HG03378 (cell line): ENCODE measurements at regions not wholly inside any gene's neighbourhood (a gene's known extent, or its start where the extent isn't known, plus 50 kb on each side); places are given as distances from the start of the nearest gene placed in this dataset.

Source experiments
- ATAC-seq: cut with Tn5 transposase; IDR thresholded peaks from one replicate; pipeline ENCODE4 v1.9.1; 2021; ENCODE audit warnings: mild to moderate bottlenecking, moderate library complexity; ENCODE audit not compliant: unreplicated experiment

DNA sequence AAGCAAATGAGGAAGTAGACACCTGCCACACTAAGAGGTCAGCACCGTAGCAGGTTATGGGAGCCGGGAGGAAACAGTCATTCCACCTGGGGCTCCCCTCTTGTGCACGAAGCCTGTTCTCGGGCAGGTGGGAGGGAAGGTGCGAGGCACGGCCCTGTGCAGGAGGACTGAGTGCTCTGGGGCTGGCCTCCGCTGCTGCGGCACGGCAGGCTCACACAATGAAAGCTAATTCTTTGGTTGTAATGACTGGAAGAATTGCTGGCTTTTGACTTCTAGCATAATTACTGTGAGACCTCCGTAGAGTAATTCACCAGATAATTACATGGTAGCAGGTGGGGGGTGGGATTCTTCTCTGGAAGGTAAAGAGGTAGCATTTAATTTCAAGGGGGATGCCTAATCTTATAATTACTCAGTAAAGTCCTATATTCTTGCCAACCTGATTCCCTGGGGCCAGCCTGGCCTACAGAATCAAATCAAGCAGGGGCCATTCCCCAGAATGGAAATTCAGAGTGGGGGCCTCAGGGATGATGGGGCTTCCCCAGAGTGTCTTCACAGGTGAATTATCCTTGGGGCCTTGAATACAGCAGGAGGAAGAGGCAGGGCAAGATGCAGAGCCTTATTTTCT lies 129.1 kb downstream of the TPRA1 start:
- ATAC-seq, result no peak

DNA sequence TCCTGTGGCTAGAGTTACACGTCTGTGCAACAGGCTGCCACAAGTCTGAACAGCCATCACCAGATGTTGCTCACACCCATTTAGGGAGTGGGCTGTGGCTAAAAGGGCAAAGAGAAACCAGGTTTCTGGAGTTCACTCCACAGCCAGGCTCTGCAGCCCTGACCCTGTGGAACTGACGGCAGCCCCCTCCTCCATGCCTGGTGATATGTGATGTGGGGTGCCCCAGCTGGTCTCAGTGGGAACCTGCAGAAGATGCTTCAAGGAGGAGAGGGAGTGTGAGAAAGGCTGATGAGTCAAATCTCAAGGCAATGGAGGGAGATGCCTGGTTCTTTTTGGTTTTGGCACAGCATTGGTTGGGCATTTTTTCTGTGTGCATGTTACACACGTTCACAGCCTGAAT lies 130.6 kb downstream of the TPRA1 start:
- ATAC-seq, result no peak

DNA sequence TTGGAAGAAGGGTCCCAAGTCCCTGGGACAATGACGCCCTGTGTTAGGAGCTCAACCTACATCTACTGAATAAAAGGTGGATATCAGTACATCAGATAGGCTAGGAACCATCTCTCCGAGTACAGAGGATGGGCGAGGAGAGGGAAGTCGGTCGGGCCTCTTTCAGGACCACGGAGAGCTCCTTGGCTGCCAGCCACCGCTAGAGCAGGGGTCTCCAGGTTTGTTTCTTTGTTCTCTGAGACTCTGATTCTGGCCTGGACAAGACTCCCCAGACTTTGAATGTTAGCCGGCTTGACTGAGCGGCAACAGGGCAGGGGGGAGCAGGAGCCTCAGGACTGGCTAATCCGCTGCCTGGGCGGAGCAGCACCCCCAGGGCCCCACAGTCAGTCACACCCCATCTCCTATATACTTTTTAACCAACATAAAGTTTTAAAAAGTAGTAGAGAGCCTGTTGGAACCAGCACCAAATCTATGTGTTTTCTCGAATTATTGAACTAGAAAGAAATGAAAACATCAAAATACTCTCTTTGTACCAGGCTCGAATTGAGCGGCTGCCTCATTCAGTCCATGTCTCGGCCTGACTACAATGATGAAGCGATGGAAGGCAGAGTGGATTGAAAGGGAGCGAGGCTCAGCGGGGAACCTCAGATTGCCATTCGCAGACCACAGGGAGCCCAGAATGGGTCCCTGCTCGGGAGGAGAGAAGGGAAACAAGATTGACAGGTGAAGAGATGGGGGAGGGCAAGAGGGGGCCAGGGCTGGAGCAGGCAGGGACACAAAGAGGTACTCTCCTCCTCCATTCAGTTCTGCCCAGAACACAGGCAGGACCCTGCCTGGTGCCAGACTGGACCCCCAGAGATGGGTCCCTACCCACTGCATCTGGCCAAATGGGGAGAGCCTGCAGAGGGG lies 131.6 kb downstream of the TPRA1 start:
- ATAC-seq, result no peak

DNA sequence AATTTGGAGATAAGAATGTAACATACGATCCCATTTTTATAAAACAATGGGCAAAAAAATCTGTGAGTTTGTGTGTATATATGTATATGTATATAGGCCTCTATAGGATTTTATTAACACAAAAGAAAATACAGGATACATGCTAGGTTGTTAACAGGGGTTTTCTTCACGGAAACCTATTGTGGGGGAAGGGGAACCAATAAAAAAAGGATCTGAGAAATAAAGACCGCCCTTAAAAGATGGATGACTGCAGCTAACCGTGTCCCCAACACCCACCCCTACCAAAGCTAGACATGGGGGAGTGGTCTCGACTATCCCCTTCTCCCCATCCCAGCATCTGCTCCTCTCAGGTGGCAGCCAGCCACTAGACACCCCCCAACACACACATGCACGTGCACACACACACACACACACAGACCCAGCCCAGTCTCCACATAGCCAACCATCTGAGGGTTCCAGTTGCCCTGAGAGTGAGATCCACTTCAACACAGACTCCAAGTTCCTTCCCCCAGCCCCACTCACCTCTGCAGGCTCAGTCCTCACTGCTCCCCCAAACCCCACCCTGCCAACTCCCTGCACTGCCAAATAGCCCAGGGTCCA lies 132.9 kb downstream of the TPRA1 start:
- ATAC-seq, result no peak

DNA sequence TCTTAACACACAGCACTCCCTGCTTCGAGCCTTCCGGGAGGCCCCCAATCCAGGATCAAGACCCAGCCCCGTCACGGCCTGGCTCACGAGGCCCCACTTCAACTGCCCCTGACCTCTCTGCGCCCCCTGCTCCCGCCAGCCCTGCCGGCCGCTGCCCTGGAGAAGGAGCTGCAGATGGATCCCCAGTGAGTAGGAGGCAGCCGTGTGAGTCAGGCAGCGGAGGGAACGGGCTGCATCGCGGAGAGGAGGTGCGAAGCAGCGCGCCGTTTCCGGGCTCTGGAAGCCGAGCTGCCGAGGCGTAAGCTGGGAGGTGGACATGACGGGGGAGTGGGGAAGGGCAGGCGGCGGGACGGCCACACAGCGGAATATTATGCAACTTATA lies 133.4 kb downstream of the TPRA1 start:
- ATAC-seq, result no peak

DNA sequence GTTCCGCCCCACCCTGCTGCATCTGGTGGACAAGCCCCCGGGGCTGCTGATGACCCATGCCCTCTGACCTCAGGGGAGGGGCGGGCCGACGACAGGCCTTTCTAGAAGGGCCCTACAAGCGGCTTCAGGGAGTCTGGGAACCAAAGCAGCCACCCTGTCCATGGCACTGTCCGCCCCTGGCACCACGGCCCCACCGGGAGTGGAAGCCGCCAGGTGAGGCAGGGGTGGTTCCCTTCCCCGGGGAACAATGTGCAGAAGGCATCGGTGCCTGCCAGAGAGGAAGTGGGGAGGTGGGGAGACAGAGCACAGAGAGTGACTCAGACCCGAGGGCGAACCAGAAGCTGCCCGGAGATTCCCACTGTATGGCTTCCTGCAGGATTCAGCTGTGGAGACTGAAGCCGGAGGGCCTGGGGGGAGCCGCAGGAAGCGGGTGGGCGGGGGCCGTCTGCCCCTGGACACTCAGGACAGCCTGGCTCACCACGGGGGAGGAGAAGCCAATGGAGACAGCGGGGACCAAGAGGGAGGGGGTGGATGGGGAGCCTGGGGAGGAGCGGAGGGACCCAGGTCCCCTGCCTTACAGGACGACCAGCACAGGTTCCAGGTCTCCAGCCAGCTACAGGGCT lies 134.0 kb downstream of the TPRA1 start:
- ATAC-seq, result no peak

DNA sequence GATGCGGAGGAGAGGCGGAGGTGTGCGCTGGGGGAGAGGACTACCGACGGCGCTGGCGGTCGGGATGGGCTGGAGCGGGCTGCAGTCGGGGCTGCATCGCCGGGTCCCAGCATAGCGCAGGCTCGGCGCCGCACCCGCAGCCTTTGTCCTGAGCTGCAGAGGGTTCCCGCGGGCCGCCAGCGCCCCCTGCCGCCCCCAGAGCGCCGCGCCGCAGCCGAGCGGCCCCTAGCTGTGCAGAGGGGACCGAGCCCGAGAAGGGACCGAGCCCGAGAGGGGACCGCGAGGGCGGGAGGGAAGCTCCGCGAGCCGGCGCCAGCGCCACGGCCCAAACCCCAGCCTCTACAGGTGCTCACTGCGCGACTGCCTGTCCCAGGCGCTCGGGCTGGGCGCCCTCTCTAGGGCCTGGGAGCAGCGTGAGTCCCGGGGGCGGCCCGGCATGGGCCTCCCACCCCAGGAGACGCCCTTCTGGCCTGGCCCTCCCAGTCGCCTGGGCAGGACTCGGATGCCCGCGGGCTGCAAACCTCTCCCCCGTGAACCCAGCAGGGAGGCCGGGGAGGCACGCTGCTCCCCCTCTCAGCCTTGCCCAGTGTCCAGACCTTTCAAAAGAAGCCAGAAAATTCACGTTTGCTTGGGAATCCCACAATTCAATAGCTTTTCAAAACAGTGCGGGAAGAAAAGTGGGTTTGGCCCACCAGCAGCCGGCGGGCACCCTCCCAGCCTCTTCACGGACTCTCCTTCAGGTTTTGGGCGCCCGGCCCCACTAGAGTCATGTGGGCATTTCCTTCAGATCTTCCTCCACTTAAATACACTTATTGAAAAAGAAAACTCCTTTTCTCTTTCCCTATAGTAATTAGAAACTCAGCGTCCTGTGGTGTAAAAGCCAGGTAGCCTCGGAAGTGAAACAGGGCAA lies 134.7 kb downstream of the TPRA1 start:
- ATAC-seq, result no peak

DNA sequence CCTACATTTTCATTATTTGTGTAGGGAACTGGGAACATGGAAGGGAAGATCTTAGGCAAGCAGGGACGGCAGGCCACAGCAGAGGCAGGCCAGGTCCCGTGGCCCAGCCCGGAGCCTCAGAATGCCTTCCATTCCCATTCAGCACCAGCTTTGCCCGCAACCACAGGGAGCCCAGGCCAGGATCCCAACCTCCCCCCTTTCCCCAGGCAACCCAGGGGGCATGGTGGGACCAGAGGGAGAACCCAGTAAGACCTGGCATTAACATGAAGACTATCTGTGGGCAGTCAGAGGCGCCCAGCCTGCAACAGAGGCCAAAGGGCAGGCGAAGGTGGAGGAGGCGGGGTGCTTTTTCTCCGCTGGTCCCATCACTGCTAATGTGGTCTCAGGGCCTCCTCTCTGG lies 135.6 kb downstream of the TPRA1 start:
- no peak for ATAC-seq

DNA sequence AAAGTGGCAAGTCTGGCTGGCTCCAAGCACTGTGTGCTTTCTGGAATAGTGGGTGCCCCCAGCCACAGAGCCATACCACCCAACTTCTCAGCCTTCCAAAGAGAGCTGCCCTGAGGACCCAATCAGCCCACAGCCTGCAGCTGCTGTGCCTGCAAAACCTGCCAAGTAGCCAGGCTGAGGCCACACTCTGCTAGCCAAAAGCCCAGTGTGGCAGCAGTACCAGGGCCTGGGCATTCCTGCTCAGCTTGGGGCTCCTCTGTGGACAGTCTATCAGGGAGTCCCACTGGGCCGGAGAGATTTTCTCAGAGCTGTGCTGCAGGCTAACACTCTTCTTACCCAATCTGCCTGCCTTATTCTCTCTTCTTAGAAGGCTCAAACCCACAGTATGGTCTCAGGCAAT lies 136.5 kb downstream of the TPRA1 start:
- ATAC-seq, result no peak

DNA sequence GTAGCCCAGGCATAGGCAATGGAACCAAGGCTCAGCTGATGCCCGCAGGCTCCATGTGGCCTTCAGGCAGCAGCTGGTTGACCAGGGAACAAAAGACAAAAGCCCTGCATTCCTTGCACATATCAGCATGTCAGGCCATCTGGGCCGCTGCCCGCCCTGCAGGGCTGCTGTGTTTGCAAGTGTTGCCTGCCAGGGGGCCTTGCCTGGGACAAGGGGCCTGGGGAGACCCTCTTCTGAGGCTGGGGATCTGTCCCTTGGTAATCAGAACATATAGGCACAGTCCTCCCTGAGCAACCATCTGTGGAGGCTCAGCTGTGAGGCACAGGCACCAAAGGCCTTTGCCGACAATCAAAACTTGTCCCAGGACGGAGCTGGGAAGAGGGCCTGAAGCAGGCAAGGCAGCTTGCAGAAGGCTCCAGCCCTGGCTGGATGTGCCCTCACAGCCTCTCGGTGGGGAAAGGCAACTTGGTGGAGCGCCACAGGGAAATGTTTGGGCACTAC lies 138.2 kb downstream of the TPRA1 start:
- no peak for ATAC-seq

DNA sequence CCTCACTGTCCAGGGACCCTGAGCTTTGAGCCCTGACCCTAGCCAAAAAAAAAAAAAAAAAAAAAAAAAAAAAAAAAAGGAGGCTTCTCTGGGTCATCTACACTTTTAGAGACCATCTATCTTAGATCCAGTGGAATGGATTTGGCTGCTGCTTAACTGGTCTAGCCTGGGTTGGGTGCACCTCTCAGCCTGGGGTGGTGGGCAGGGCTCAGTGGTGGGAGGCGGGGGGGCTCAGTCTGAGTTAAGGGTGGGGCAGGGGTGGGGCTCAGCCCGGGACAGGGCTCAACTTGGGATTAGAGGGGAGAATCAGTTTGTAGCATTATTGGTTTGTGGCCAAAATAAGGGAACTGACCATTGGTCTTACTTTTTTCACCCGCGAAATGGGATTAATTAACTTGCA lies 139.2 kb downstream of the TPRA1 start:
- ATAC-seq, result no peak

DNA sequence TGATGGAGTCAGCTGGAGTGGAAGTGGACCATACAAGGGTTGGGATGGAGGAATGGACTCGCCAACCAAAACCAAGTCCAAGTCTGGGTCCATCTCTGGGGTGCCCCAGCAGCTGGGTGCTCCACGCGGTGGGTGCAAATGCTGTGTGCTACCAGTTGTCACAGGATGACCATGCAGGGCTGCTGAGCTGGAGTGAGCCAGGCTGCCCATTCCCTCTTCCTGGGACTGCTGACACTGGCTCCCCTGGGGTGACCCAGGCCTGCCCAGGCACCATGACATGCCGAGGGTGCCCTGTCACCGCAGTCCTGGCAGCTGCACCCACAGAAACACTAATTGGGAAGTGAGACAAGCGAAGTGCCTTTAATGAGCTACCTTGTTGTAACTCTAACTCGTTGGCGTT lies 140.2 kb downstream of the TPRA1 start:
- ATAC-seq, result no peak

DNA sequence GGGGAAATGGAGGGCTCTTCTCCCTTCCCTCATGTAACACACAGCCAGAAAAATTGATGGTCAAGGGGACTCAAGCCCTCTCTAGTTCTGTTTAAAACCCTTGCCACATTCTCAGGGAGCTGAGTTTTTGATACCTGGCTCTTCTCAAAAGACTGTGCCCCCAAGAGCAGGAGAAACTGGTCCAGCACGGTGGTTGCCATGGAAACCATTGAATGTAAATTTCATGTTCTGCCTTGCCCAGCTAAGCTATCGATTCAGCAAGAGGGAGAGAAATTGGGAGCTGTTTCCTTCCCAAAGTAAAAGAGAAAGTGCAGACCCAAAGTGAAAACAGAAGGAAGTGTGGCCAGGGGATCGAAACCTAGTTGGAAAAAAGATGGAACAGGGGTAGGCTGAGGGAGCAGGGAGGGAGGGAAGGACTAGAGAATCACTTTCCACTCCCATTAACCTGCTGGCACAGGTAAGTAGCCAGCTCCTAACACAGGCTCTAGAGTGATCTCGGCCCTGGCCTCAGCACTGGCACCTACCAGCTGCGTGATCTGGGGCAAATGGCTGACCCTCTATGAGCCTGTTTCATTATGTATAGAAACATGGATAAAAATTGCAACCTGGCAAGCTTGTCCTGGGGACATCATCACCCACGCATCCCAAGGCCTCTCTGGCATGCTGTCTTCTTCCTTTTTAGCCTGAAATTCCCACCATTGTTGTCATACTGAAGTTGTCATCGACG lies 140.9 kb downstream of the TPRA1 start:
- ATAC-seq, result no peak

DNA sequence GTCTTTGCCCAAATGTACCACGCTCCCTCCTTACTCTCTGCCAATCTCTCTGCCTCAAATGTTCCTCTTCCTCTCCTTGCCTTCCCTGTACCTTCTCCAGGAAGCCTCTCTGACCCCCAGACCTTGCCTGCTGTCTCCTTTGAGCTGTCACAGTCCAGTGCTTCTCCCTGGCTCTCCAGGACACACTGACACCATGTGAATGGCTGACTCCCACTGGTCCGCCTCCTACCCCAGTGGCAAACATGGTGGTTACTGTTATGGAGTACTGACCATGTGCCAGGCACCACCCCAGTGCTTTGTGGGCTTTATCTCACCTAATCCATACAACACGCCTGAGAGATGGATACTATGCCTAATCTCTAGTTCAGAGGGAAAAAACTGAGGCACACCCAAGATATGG lies 141.9 kb downstream of the TPRA1 start:
- no peak for ATAC-seq

DNA sequence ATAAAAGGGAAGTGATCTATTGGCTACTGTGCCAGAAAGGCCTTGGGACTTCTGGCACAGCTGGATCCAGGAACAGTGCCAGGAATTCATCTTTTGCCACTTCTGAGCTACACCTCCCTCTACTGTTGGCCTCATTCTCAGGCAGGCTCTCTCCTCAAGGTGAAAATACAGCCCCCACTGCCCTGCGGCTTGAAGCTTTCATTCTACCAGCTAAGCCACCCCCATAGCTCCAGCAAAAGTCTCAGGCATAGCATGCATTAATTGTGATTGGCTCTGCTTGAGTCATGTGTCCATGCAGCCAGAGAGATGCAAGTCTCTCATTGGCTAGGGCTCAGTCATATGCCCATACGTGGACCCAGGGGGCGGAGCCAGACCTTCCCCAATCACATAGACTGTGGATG lies 142.4 kb downstream of the TPRA1 start:
- ATAC-seq, result no peak

DNA sequence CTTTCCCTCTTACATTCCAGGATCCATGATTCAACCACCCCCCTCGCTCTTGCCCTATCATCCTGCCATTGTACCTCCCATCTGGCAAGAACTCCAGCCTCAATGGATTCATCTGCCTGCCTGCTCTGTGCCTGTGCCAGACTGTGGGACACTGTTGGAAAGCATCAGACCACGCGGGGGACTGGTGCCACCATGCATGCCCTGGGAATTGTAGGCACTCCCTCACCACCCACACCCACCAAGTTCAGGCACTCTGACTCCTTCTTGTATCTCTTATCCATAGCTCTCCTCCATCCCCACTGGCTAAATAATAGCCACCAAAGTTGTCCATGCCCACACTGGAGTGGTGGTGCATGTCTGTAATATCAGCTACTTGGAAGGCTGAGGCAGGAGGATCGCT lies 143.8 kb downstream of the TPRA1 start:
- no peak for ATAC-seq

DNA sequence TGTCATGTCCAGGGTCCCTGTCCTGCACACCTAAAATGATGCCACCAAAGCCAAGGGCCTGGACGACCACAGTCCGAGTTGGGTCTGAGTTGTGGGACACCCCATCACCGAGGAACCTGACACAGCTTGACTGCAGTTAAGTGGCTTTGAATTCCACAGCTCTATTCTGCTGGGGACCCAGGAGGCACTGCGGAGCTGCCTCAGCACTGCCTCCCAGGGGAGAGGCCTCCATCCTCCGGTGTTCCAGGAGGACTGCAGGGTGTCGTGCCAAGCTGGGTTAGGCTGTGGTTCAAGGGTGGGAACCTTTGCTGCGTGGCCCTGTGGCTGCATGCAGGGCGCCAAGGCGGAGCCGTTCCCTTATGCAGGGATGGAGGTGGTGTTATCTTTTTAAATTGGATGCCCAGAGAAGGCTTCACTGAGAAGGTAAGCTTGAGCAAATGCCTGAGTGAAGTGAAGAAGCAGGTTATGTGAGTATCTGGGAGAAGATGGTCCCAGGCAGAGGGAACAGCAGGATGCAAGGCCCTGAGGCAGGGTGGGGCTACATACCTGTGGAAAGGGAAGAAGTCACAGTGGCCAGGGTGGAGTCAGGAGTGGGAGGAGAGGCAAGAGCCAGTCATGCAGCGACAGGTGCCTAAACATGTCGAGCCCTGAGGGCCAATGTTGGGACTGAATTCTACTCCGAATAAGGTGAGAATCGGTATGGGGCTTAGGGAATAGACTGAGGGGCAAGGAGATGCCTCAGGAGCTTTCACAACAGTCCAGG lies 144.8 kb downstream of the TPRA1 start:
- no peak for ATAC-seq

DNA sequence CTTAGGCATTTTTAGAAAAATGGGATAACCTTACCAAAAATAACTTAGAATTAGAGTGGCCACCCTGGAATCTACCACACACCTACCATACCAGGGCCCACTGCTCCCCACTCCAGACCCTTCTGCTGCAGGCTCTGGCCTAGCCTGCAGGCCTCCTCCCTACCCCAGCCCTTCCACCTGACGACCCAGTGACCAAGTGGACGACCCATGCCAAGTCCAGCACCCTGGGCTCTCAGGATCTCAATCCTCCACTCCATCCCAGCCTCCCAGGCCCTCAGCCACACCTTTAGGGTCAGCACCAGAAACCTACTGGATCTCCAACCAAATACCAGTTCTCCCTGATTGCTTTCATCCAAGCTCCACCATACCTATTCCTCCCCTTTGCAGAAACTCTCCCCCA lies 145.8 kb downstream of the TPRA1 start:
- no peak for ATAC-seq
